ENCODE measurements at regions not wholly inside any gene's neighbourhood (a gene's known extent, or its start where the extent isn't known, plus 50 kb on each side); places are given as distances from the start of the nearest gene placed in this dataset.

- no peak for TF ChIP-seq CTCF (IDR thresholded peaks at IDR 0.05; ENCODE audit: poor library complexity)
- TF ChIP-seq EZH2phosphoT487 (IDR thresholded peaks at IDR 0.05; ENCODE audit: low read depth, severe bottlenecking, unreplicated experiment) = no peak
- no peak for TF ChIP-seq EZH2 (IDR thresholded peaks at IDR 0.05; ENCODE audit: borderline replicate concordance)
These were observed 119.8 kb upstream of the CCDC68 start for GRCh38 chr18:55079067-55079466.
